ENCODE measurements at regions not wholly inside any gene's neighbourhood (a gene's known extent, or its start where the extent isn't known, plus 50 kb on each side); places are given as distances from the start of the nearest gene placed in this dataset.

DNA sequence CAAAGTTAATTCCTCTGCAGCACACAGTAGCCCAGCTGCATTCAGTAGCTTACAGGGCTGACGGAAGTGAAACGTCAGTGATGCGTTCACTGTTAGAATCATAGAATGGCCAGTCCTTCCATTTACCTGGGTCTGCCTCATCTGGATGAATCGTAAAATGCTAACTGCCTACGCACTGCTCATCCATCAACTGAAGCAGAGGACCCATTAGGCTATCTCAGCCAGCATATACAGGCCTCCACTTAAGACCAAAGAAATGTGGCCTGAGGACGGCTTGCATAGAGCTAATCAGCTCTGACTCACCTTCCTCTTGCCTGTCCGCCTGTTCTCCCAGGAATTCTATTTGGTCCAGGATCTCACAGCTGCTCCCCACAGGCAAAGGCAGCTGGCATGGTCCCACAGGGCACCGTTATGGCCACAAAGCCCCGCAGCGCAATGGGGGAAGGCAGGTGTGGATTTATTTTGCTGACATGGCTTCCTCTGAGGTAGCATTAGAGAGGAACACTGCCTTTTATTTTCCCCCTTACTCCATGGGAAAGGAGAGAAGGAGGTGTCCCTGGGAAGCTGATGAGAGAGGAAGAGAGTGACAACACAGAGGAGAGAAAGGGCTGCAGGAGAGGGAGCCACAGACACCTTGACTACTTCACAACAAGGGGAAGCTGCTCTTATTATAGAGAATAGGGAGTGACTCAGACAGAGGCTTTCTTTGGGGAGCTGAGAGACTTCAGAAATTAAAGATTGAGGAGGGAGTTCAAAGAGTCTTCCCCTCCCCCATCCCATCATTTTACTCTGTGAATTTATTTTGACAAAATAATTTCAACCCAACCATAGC lies 177.6 kb downstream of the HHIPL2 start:
- DNase-seq (ENCODE audit: low read depth) = peak; percentile 61

DNA sequence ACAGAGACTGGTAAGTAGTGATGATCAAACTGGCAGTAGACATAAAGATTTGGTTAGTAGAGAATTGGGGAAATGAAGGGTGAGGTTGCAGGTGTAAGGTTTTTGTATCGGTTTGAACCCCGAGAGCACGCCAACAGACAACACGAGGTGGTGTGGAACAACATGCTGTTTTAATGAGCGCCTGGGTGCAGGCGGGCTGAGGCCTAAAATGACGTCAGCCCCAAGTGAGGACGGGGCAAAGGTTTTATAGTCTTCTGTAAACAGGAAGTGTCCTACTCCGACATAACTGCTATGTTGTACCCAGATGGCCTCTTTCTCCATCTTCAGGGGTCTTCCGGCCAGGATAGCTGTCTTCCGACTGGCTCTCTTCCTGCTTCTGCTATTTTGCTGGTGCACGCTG lies 178.8 kb downstream of the HHIPL2 start:
- no peak for DNase-seq (ENCODE audit: low read depth)

DNA sequence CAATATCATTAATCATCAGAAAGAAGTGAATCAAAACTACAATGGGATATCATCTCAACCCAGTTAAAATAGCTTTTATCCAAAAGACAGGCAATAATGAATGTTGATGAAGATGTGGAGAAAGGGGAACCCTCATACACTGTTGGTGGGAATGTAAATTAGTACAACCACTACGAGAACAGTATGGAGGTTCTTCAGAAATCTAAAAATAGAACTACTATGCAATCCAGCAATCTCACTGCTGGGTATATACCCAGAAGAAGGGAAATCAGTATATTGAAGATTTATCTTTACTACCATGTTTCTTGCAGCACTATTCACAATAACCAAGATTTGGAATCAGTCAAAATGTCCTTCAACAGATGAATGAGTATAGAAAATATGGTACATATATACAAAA lies 189.8 kb downstream of the HHIPL2 start:
- DNase-seq (ENCODE audit: low read depth) = no peak

DNA sequence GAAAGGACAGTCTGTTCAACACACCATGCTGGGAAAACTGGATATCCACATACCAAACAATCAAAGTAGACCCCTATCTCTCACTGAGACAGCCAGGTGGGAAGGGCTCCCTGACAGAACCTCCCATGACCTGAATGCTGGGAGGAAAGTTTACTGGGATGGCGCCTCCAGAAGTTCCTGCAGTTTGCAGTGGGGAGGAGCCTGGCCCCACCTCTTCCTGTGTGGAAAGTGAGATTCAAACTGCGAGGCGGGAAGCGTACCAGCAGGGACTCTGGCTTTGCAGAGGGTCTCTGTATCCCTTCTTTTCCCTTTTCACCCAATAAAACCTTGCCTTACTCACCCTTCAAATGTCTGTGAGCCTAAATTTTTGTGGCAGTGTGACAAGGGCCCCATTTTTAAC lies 190.7 kb downstream of the HHIPL2 start:
- no peak for DNase-seq (ENCODE audit: low read depth)

DNA sequence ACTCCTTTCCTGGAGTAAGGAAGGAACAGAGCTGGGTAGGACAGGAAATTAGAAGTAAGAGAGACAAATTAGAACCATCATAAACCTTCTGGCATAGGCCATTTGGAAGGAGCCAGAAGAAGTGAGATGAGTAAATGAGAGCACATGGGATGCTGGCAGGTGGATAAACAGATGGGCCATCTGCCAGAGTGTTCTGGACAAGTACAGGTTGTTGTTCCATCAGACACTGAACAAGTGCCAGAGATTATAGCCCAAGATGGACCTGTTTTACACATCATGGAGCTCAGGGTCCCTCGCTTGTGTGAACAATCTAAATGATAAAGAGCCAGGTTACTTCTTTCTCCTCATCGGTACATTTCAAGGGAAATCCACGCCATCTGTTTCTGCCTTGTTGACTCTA lies 200.3 kb downstream of the HHIPL2 start:
- no peak for DNase-seq (ENCODE audit: low read depth)

DNA sequence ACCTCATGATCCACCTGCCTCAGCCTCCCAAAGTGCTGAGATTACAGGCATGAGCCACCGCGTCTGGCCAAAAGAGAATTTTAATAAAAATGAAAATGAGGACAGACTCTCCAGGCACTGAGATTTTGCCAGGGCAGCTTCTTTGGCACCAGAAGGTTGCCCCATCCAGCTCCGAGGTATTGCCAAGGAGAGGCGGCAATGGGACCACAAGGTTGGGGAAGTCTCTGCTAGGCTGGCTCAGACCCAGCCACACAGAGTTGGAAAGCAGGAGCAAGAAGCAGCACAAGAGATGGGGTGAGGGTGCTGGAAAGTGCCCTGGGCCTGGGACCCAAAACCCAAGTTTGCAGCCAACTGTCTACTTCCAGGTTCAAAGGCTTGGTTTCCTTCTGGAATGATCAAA lies 200.9 kb downstream of the HHIPL2 start:
- DNase-seq (ENCODE audit: low read depth) = no peak

DNA sequence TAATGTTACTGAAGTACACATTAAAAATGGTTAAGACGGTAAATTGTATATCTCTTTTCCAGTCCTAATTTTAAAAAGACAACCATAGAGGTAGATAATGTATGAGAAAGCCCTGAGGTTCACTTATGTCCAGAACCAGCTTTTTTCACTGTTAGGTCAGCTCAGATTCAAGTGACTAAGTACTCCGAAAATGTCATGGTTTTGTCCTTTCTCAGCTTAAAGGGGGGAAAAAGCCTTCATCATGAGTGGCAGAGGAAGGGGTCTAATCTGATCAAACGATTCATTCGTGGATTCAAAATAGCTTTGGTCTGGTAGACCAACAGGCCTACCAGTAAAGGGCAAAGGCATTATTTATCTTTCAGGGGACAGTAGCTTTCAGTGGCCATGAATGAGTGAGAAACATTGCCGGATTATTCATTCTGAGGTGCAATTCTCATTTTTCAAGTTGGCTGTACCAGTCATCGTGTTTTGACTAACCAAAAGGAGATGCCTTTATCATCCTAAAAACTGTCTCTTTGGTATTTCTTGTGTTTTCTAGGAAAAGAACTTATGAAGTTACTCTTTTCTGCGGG lies 208.4 kb downstream of the HHIPL2 start:
- DNase-seq (ENCODE audit: low read depth) = no peak

DNA sequence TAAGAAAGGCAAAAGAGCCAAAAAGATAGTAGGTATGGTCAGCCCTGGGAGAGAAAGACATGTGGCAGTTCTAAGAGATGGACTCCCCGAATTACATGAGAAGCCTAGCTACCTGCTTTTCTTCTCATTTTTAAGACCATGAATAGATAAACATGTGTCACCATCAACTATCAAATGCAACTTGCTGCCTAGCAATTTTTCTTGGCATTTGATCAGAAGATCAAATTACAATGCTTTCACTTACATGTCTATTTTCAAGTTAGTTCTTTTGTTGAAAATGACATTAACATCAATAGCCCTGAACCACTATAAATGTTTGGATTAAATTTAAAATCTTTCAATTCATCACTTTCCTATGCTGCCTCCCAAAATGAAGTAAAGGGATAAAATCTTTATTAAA lies 212.3 kb downstream of the HHIPL2 start:
- no peak for DNase-seq (ENCODE audit: low read depth)

DNA sequence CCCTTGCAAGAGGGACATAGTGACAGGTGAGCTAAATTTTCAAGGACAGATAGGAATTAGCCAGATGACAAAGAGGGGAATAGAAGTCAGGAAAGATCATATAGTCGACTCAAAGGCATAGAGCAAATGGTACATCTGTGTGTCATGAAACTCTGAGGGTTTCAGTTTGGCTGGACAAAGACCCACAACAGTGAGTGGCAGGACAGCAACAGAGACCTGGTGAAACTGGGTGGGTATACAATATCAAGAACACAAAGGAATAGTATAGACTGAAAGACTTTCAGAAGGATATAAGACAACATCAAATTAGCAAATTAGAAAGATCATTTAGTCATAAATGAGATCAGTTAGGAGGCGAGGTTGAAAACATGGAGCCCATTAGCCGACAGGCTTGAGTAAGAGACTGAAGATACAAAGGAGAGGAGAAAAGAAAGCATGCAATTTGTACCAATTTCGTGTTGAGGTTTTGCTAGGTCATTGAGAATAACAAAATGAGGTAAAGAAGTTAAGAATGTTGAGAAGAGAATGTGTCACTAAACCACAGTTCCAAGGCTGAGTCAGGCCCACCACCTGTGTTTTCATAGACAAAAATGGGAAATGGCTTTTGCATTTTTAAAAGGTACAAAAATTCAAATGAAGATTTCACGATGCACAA lies 213.8 kb downstream of the HHIPL2 start:
- DNase-seq (ENCODE audit: low read depth) = peak; percentile 57

DNA sequence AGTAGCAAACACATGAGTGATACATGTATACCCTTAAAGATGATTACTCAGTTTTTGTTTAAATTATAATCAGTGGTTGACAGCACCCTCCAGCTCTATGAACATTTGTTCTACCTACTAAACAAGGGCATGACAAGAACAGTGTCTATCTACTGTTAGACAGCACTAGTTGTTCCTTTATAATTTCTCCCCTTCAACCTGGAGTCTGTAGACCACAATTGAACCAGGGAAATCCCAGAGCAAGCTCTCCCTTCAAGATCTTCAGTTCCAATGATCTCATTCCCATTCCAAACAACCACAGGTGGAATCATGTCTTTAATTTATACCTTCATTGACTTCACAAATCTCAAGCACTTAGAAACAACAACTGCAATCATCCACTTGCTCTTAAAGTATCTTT lies 216.1 kb downstream of the HHIPL2 start:
- no peak for DNase-seq (ENCODE audit: low read depth)

DNA sequence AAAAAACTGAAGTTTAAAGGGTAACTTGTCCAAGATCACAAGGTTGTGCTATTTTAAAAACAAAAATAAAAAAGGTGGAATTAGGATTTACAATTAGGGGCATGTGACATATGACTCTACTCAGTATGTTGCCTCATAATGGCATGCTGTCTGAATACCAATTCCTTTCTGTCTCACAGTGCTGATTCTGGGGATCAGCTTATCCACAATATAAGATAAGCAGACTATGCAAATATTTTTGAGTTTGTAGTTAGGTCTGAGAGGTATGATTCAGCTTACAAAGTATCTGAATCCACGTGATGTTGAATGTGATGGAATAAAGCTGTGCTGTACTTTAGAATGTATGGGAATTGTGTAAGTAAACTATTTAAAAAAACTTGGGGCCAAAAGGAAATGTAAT lies 216.6 kb downstream of the HHIPL2 start:
- peak; percentile 73 for DNase-seq (ENCODE audit: low read depth)

DNA sequence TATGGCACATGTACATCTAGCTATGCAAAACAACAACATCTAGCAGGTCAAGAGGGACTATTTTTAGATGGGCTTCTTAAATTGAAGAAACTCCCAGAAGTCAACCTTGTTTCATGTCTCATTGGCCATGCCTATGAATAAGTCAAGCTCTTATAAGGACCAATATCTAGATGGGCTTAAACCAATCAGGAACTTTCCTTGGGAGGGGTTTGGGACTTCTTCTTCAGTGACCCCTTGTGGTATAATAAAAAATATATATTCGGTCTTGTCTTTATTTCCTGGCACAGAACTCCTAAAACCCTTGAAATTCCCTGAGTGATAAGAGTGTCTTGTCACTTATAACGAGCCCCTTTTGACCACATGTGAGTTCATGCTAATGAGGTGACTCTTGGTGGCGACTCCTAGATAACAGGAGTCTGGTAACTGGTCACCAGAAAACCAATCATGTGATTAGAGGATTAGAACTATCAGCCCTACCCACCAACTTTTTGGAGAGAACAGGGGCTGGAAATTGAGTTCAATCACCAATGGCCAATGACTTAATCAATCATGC lies 218.3 kb downstream of the HHIPL2 start:
- DNase-seq (ENCODE audit: low read depth) = no peak

DNA sequence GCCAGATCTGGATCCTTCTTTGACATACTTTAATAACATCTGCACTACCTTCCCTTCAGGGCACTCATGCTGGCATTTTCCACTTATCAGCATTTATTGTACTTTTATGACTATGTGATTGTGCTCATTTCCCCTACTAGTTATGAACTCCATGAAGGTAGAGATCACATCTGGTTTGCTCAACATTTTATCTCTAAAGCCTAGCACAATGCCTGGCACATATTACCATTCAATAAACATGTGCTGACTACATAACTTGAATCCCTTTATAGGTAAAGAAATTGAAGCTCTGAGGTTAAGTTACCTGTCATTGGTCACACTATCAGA lies 221.2 kb downstream of the HHIPL2 start:
- DNase-seq (ENCODE audit: low read depth) = no peak

DNA sequence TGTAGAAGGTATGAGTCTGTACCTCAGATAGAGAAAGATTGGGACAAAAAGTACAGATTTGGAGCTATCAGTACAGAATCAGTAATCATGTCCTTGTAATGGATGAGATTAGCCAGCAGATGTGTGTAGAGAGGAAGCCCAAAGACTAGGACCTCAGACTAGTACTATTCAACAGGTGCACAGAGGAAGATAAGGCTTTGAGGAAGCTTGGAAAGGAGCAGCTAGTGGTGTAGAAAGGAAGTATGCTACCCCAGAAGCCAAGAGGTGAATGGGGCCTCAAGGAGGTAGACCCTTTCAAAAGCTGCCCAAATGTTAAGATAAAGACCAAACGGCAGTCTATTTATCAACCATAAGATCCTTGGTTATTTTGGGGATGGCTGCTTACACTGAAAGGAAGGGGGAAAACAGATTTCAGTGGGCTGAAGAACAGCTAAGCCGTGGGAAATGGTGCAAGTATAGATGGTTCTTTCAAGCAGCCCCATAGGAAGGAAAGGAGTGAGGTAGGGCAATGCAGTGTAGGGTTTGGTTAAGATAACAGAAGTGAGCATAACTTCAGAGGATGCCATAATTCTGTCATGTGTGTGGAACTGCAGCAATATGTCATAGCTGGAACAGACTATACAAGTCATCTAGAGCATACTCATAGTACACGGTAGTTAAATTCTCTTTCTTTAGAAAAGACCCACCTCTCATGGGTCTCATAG lies 221.7 kb downstream of the HHIPL2 start:
- no peak for DNase-seq (ENCODE audit: low read depth)

DNA sequence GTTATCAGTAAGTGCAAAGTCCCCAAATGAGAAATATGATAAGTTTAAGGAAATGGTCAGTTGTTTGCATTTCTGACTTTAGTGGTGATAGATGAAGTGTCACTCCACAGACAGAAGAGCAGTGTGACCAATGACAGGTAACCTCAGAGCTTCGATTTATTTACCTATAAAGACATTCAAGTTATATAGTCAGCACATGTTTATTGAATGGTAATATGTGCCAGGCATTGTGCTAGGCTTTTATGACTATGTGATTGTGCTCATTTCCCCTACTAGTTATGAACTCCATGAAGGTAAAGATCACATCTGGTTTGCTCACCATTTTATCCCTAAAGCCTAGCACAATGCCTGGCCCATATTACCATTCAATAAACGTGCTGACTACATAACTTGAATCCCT lies 222.4 kb downstream of the HHIPL2 start:
- DNase-seq (ENCODE audit: low read depth) = no peak

DNA sequence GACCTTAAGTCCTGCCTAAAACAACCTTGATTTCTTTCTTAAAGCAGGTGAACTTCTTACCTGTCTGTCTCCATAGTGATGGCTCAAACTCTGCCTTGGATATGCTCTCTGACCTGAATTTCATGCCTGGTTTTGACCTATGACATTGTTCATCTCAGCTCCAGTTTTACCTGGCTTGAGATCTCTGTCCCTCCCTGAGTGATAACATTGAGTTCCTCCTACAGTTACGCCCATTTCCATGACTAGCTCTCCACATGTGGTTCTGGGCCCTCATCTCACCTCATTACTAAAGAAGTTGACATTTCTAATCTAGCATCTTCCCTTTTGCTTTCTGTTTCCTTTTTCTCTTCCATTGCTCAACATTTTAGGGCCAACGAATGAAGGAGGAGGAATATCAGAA lies 233.1 kb downstream of the HHIPL2 start:
- DNase-seq (ENCODE audit: low read depth) = no peak

DNA sequence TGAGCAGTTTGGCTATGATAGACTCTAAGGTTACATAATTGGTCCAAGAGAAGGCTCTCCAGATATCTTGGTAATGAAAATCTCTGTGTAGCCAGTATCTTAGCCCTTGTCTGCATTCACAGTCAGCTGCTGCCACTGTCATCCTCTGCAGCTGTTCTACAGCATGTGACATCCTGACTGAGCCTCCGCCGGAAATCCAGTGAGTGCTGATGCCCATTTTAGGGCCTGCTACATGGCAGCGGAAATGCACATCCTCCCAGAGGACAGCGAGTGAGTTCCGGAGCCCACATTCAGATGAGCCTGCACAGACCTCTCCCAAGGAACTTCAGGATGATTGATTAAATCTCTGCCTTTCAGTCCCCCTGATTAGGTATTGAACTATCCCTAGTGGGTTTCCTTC lies 237.1 kb downstream of the HHIPL2 start:
- DNase-seq (ENCODE audit: low read depth) = no peak

DNA sequence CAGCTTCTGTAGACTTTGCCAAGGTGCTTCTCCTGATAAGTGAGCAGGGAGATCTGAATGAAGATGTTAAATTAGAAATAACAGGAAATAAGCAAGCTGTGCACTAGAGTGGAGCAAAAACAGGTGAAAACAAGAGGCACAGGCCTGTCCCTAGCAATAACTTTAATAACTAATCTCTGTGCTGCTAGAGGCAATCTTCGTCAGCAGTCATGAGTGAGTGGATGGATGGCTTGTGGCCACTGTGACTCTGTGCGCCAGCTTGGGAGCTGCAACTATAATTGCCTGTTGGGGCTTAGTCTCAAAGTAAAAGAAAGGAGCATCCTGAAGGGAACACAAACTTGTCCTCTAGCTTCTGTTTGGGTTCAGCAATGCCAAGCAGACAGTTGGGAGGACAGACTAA lies 240.3 kb downstream of the HHIPL2 start:
- DNase-seq (ENCODE audit: low read depth) = no peak

DNA sequence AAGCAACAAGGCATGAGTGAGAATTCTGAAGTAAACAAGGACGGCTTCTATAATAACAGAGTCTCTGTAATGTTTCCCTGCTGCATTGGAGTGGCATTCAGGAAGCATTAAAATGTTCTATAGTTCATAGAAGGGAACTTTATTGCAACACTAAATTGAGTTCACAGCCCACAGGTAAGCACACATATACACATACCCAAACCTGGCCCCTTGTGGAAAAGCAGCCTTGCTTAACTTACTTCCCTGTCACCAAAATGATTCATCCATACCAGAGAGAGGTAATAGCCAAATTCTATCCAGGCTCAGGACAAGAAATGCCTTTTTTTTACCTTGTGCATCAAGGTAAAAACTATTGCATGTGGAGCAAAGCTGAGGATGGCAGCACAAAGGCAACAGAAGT lies 241.4 kb downstream of the HHIPL2 start:
- DNase-seq (ENCODE audit: low read depth) = no peak

DNA sequence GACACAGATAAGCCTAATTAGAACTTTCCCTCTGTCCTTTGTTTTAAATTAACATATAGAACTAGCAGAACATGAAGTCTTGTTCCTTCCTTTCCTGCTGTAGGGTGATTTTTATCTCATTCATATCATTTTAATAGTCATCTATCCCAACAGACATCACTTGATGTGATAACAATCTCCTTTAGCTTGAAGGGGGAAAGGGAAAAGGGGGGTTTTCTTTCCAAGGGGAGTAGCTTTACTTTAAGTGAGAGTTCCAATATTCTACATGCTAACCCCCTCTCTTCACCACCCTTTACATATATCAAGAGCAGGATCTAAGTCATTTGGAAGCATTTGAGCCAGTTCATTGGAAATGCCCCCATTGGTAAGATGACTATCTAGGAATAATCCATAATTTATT lies 241.9 kb downstream of the HHIPL2 start:
- DNase-seq (ENCODE audit: low read depth) = no peak

DNA sequence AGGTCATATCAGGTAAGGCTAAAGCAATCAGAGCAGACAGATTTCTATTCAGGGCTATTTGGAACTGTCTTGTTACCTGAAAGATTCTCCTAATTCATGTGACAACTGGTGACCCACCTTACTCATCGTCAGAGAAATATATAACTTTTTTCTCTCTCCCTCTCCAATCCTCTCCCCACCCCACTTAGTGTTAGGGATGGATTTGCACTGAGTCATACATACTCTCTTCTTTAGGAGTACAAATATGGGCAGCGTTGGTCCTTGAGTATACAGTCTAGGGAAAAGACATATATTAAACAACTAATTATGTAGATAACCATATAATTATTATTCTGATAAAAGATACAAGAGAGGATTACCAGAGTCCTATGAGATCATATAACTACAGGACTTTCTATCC lies 246.3 kb downstream of the HHIPL2 start:
- peak; percentile 2 for DNase-seq (ENCODE audit: low read depth)

DNA sequence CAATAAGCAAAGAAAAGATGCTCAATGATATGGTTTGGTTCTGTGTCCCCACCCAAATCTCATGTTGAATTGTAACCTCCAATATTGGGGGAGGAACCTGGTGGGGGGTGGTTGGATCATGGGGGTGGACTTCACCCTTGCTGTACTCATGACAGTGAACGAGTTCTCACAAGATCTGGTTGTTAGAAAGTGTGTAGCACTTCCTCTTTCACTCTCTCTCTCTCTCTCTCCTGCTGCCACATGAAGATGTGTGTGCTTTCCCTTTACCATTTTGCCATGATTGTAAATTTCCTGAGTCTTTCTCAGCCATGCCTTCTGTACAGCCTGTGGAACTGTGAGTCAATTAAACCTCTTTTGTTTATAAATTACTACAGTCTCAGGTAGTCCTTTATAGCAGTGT lies 248.4 kb downstream of the HHIPL2 start:
- no peak for DNase-seq (ENCODE audit: low read depth)

DNA sequence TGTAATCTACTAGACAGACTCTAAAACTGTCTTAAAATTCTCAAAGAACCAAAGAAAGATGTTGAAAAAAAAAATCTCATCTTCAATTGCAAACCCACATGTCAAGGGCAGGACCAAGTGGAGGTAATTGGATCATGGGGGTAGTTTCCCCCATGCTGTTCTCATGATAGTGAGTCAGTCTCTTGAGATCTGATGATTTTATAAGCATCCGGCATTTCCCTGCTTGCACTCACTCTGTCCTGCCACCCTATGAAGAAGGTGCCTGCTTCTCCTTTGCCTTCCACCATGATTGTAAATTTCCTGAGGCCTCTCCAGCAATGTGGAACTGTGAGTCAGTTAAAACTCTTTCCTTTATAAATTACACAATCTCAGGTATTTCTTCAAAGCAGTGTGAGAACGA lies 257.0 kb downstream of the HHIPL2 start:
- no peak for DNase-seq (ENCODE audit: low read depth)

Measured in HS-5 (cell line).